Type B pancreatic cell (in vitro differentiated cells): ENCODE measurements at regions not wholly inside any gene's neighbourhood (a gene's known extent, or its start where the extent isn't known, plus 50 kb on each side); places are given as distances from the start of the nearest gene placed in this dataset.

ENCODE experiments used
- DNase-seq: peaks from one replicate; pipeline ENCODE4 v3.0.0; 2021; ENCODE audit warnings: mixed read lengths; ENCODE audit not compliant: unreplicated experiment; ENCODE audit errors: extremely low spot score
- H3K27ac Mint-ChIP-seq: 2 replicates; pipeline ENCODE4 v1.8.0; 2021; ENCODE audit warnings: mild to moderate bottlenecking, mixed read lengths
- H3K27me3 Mint-ChIP-seq: 2 replicates; pipeline ENCODE4 v1.8.0; 2021; ENCODE audit warnings: mixed read lengths
- H3K36me3 Mint-ChIP-seq: 2 replicates; pipeline ENCODE4 v1.8.0; 2021; ENCODE audit warnings: mixed read lengths
- H3K4me1 Mint-ChIP-seq: one replicate; pipeline ENCODE4 v1.8.0; 2021; ENCODE audit warnings: mixed read lengths; ENCODE audit not compliant: unreplicated experiment
- H3K4me3 Mint-ChIP-seq: 2 replicates; pipeline ENCODE4 v1.8.0; 2021; ENCODE audit warnings: mild to moderate bottlenecking, mixed read lengths
- H3K9me3 Mint-ChIP-seq: 2 replicates; pipeline ENCODE4 v1.8.0; 2021; ENCODE audit warnings: mixed read lengths
- CTCF ChIP-seq: fragments of 200-600 bp; sonication (generic); conservative IDR thresholded peaks from 2 replicates; pipeline ENCODE4 v1.5.0; 2021; ENCODE audit warnings: antibody characterized with exemption, mild to moderate bottlenecking

- no peak for DNase-seq
- peaks cover 36% of the 10 kb centered on the region for H3K27me3 Mint-ChIP-seq
- no peaks in the 10 kb centered on the region for H3K36me3 Mint-ChIP-seq
- no peak overlapping the region for H3K4me3 Mint-ChIP-seq
- peaks cover 3% of the 10 kb centered on the region for H3K4me1 Mint-ChIP-seq
- H3K9me3 Mint-ChIP-seq = no peaks in the 10 kb centered on the region
- no peak for TF ChIP-seq CTCF
- H3K27ac Mint-ChIP-seq = no peak overlapping the region
Measured at GRCh38 chr17:73840829-73841228, 196.6 kb upstream of the SDK2 start.

- Mint-ChIP-seq H3K4me1 (no peaks in the 10 kb centered on the region), H3K9me3 (no peaks in the 10 kb centered on the region), H3K27me3 (peaks cover 30% of the 10 kb centered on the region), H3K36me3 (no peaks in the 10 kb centered on the region), H3K27ac (no peak overlapping the region), H3K4me3 (no peak overlapping the region)
- no peak for DNase-seq
- TF ChIP-seq CTCF = peak; percentile 53
Measured at GRCh38 chr17:73841431-73842060, 197.3 kb upstream of the SDK2 start.

GRCh38 chr17:73847952-73848351 lies 203.7 kb upstream of the SDK2 start:
- no peak for TF ChIP-seq CTCF
- Mint-ChIP-seq H3K27ac (no peak overlapping the region), H3K27me3 (no peaks in the 10 kb centered on the region), H3K36me3 (no peaks in the 10 kb centered on the region), H3K4me1 (peaks cover 9% of the 10 kb centered on the region), H3K9me3 (no peaks in the 10 kb centered on the region), H3K4me3 (no peak overlapping the region)
- DNase-seq = no peak

- no peak for DNase-seq
- Mint-ChIP-seq H3K4me3 (no peak overlapping the region), H3K27ac (no peak overlapping the region), H3K36me3 (no peaks in the 10 kb centered on the region), H3K4me1 (peaks cover 9% of the 10 kb centered on the region), H3K27me3 (peaks cover 3% of the 10 kb centered on the region), H3K9me3 (peaks cover 8% of the 10 kb centered on the region)
- no peak for TF ChIP-seq CTCF
Measured at GRCh38 chr17:73850426-73850825, 206.2 kb upstream of the SDK2 start.

DNA sequence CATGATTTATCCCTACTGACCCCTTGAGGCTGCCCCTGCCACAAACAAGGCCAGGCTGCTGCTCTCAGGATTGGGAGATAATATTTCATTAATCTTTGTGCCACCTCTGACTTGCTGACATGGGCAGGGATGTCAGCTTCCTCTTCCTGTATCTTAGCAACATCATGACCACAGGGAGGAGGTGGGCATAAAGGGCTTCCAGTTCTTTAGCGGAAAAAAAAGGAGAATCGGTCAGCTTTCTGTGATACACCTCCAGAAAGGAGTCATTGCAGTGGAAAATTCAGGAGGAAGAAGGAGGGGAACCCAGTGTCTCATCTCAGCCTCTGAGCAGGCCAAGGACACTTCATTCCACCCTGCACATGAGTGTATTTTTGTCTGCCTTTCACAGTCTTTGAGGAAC lies 206.8 kb upstream of the SDK2 start:
- Mint-ChIP-seq H3K36me3 (no peaks in the 10 kb centered on the region), H3K27ac (no peak overlapping the region), H3K4me1 (peaks cover 9% of the 10 kb centered on the region), H3K27me3 (peaks cover 3% of the 10 kb centered on the region), H3K9me3 (peaks cover 8% of the 10 kb centered on the region), H3K4me3 (no peak overlapping the region)
- no peak for TF ChIP-seq CTCF
- DNase-seq = no peak

- Mint-ChIP-seq H3K4me3 (no peak overlapping the region), H3K27me3 (peaks cover 3% of the 10 kb centered on the region), H3K27ac (no peak overlapping the region), H3K36me3 (no peaks in the 10 kb centered on the region), H3K4me1 (peaks cover 9% of the 10 kb centered on the region), H3K9me3 (peaks cover 8% of the 10 kb centered on the region)
- no peak for TF ChIP-seq CTCF
- DNase-seq = no peak
Measured at GRCh38 chr17:73851921-73852320, 207.7 kb upstream of the SDK2 start.
